T-cell (primary cell): ENCODE measurements at regions not wholly inside any gene's neighbourhood (a gene's known extent, or its start where the extent isn't known, plus 50 kb on each side); places are given as distances from the start of the nearest gene placed in this dataset.

Source experiments
- ATAC-seq, 4 experiments: fragments of 200-7000 bp in 3 of 4; fragments of 150-1000 bp in 1 of 4; cut with Tn5 transposase; replicated peaks in 1 of 4; 1 replicate in 3 of 4; 2 replicates in 1 of 4; pipeline ENCODE4 v1.10.0; 2021; ENCODE audit warnings: moderate library complexity in 3 of 4, mild to moderate bottlenecking in 2 of 4, moderate number of reproducible peaks in 1 of 4
- CTCF ChIA-PET, 2 donors: fragments of 300-600 bp; sonication (Branson Sonifier 250); formaldehyde crosslinking; loops; one replicate each; lab custom pipeline; 2022; ENCODE audit warnings: antibody characterized with exemption in 2 of 2; lab: Charles Lee
- POLR2A ChIA-PET, 2 donors: fragments of 300-600 bp; sonication (Branson Sonifier 250); formaldehyde crosslinking; loops; one replicate each; lab custom pipeline; 2022; ENCODE audit warnings: antibody characterized with exemption in 2 of 2; lab: Charles Lee
- DNase-seq, 35 experiments: peaks; one replicate each; pipeline versions ENCODE4 v3.0.0 to v3.0.0-alpha.2; 2013 to 2023
- H3K27ac ChIP-seq: one replicate; pipeline ENCODE4 v1.5.1; 2013; ENCODE audit warnings: low read length
- H3K27me3 ChIP-seq, 2 experiments: replicated peaks in 1 of 2; 1 replicate in 1 of 2; 2 replicates in 1 of 2; pipeline versions ENCODE4 v1.6.1 to v1.7.0; 2013; ENCODE audit warnings: low read length in 1 of 2, mixed read lengths in 1 of 2; ENCODE audit not compliant: control insufficient read depth in 2 of 2, insufficient read depth in 2 of 2; ENCODE audit errors: extremely low read depth in 1 of 2
- H3K36me3 ChIP-seq, 2 donors: 1 replicate in 1 of 2; 2 replicates in 1 of 2; pipeline versions ENCODE4 v1.6.1 to v1.7.0; 2013; ENCODE audit warnings: low read length in 1 of 2; ENCODE audit not compliant: control insufficient read depth in 2 of 2, insufficient read depth in 1 of 2; ENCODE audit errors: extremely low read depth in 1 of 2
- H3K4me1 ChIP-seq, 2 experiments: 1 replicate in 1 of 2; 2 replicates in 1 of 2; pipeline versions ENCODE4 v1.6.1 to v1.7.0; 2013; ENCODE audit warnings: low read length in 2 of 2, mixed read lengths in 1 of 2; ENCODE audit not compliant: insufficient read depth in 2 of 2, control insufficient read depth in 1 of 2; ENCODE audit errors: extremely low read depth in 1 of 2
- H3K4me3 ChIP-seq, 2 donors: 1 replicate in 1 of 2; 2 replicates in 1 of 2; pipeline versions ENCODE4 v1.5.1 to v1.7.0; 2013; ENCODE audit warnings: mild to moderate bottlenecking in 2 of 2, low read length in 1 of 2, moderate library complexity in 1 of 2; ENCODE audit not compliant: control insufficient read depth in 1 of 2; ENCODE audit errors: extremely low read depth in 1 of 2
- H3K9me3 ChIP-seq: 2 replicates; pipeline ENCODE4 v1.7.0; 2013
- H3K27ac Mint-ChIP-seq, 2 donors: one replicate each; pipeline ENCODE4 v1.8.0; 2020 to 2021; ENCODE audit warnings: mild to moderate bottlenecking in 2 of 2, mixed read lengths in 2 of 2
- H3K27me3 Mint-ChIP-seq, 2 donors: one replicate each; pipeline ENCODE4 v1.8.0; 2021 to 2022; ENCODE audit warnings: mixed read lengths in 2 of 2
- H3K36me3 Mint-ChIP-seq: one replicate; pipeline ENCODE4 v1.8.0; 2021; ENCODE audit warnings: mixed read lengths
- H3K4me1 Mint-ChIP-seq, 3 donors: one replicate each; pipeline ENCODE4 v1.8.0; 2020 to 2022; ENCODE audit warnings: mixed read lengths in 3 of 3, mild to moderate bottlenecking in 1 of 3
- H3K4me3 Mint-ChIP-seq, 3 donors: one replicate each; pipeline ENCODE4 v1.8.0; 2020 to 2022; ENCODE audit warnings: mild to moderate bottlenecking in 3 of 3, mixed read lengths in 3 of 3, moderate library complexity in 3 of 3
- H3K9me3 Mint-ChIP-seq, 3 donors: one replicate each; pipeline ENCODE4 v1.8.0; 2020 to 2022; ENCODE audit warnings: mixed read lengths in 3 of 3
- WGBS: methylation state at CpG from one replicate; pipeline ENCODE4 v1.1.5; 2013; ENCODE audit warnings: missing lambda C conversion rate; ENCODE audit not compliant: insufficient coverage; 5-methylcytosine and 5-hydroxymethylcytosine counted together

DNA sequence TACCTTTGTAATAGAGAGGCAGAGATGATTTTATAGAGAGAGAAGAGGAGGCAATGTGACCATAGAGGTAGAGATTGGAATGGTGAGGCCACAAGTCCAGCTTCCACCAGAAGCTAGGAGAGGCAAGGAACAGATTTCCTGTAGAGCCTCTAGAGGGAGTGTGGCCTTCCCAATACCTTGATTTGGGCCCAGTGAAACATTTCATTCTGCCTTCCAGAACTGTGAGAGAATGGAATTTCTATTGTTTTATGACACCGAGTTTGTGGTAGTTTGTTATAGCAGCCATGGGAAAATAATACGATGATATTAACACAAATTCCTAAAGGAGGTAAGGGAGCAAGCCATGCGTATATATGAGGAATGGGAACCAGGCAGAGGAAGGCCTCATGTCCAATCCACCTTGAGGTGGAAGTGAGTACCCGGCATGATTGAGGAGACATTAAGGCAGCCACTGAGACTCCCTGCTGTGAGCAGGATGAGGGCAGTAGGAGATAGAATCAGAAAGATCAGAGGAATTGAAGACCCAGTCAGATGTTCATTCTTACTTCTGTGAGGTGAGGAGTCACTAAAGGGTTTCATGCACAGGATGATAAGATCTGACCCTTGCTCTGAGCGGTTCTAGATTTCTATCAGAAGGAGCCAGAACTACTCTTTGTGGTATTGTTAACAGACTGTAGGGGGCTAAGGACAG is 636.3 kb upstream of the IMPG1 start:
- Mint-ChIP-seq H3K4me1 (no peaks in the 10 kb centered on the region), H3K9me3 (peaks cover 0 to 4% (median 0%) of the 10 kb centered on the region in 3 donors), H3K27me3 (no peaks in the 10 kb centered on the region), H3K36me3 (no peaks in the 10 kb centered on the region), H3K27ac (no peak overlapping the region), H3K4me3 (no peak overlapping the region)
- H3K4me1 ChIP-seq = no peaks in the 10 kb centered on the region
- CTCF ChIA-PET = no interaction called here
- WGBS = 82% methylated on average over 5 of the region's 5 CpGs
- H3K36me3 ChIP-seq = no peaks in the 10 kb centered on the region
- no peaks in the 10 kb centered on the region for H3K9me3 ChIP-seq
- POLR2A ChIA-PET = no interaction called here
- ATAC-seq = no peak
- no peak overlapping the region for H3K27ac ChIP-seq
- no peaks in the 10 kb centered on the region for H3K27me3 ChIP-seq
- no peak overlapping the region for H3K4me3 ChIP-seq
- DNase-seq = no peak

DNA sequence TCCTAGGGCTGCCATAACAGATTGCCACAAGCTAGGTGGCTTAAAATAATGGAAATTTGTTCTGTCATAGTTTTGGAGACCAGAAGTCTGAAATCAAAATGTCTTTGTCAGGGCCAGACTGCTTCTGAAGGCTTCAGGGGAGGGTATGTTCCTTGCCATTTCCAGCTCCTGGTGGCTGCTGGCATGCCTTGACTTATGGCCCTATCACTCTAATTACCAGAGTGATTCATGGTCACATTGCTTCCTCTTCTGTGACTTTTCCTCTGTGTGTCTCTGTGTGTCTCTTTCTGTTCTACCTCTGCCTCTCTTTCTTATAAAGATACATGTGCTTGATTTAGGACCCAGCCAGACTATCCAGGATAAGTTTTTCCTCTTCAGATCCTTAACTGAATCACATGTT is 635.2 kb upstream of the IMPG1 start:
- ATAC-seq (no peak), DNase-seq (no peak)
- H3K4me3 Mint-ChIP-seq = no peak overlapping the region
- Histone ChIP-seq H3K36me3 (no peaks in the 10 kb centered on the region), H3K27ac (no peak overlapping the region), H3K4me1 (no peaks in the 10 kb centered on the region), H3K9me3 (no peaks in the 10 kb centered on the region), H3K27me3 (no peaks in the 10 kb centered on the region), H3K4me3 (no peak overlapping the region)
- no peak overlapping the region for H3K27ac Mint-ChIP-seq
- no peaks in the 10 kb centered on the region for H3K36me3 Mint-ChIP-seq
- POLR2A ChIA-PET = no interaction called here
- peaks cover 0 to 4% (median 0%) of the 10 kb centered on the region in 3 donors for H3K9me3 Mint-ChIP-seq
- CTCF ChIA-PET = no interaction called here
- H3K27me3 Mint-ChIP-seq = no peaks in the 10 kb centered on the region
- no peaks in the 10 kb centered on the region for H3K4me1 Mint-ChIP-seq

DNA sequence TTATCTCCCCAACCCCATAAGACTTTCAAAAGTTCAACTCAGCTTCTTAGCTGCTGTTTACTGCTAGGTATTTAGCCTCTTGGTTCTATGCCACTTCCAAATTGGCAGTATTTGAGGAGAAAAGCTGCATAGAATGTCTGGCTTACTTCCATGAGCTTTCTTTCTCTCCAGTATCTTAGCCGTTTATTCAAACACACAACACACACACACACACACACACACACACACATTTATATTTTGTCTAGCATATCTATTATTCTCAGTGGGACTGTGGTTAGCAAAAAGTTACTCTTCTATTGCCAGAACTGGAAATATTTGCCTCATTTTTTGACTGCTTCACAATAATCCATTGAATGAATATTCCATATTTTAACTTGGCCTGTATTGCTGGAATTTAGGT is 634.2 kb upstream of the IMPG1 start:
- no peaks in the 10 kb centered on the region for H3K27me3 ChIP-seq
- Mint-ChIP-seq H3K4me3 (no peak overlapping the region), H3K36me3 (no peaks in the 10 kb centered on the region), H3K4me1 (no peaks in the 10 kb centered on the region), H3K27me3 (no peaks in the 10 kb centered on the region), H3K9me3 (peaks cover 0 to 4% (median 0%) of the 10 kb centered on the region in 3 donors), H3K27ac (no peak overlapping the region)
- DNase-seq (no peak), ATAC-seq (no peak)
- H3K4me3 ChIP-seq = no peak overlapping the region
- no peak overlapping the region for H3K27ac ChIP-seq
- no CpG with 5 or more reads among the region's 1 CpG for WGBS
- no peaks in the 10 kb centered on the region for H3K9me3 ChIP-seq
- ChIA-PET POLR2A (no interaction called here), CTCF (no interaction called here)
- H3K4me1 ChIP-seq = no peaks in the 10 kb centered on the region
- H3K36me3 ChIP-seq = no peaks in the 10 kb centered on the region

DNA sequence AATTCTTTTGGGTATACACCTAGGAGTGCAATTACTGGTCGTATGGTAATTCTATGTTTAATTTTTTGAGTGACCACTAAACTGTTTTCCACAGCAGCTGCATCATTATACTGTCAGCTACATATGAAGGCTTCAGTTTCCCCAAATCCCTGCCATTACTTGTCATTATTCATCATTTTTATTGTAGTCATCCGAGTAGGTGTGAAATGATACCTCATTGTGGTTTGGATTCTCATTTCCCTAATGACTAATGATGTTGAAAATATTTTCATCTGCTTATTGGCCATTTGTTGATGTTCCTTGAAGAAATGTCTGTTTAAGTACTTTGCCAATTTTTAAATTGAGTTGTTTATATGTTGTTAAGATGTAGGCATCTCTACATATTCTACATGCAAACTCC is 633.6 kb upstream of the IMPG1 start:
- DNase-seq = no peak
- Histone ChIP-seq H3K27ac (no peak overlapping the region), H3K27me3 (no peaks in the 10 kb centered on the region), H3K9me3 (no peaks in the 10 kb centered on the region), H3K4me3 (no peak overlapping the region), H3K4me1 (no peaks in the 10 kb centered on the region), H3K36me3 (no peaks in the 10 kb centered on the region)
- ATAC-seq = no peak
- H3K27ac Mint-ChIP-seq = no peak overlapping the region
- POLR2A ChIA-PET = no interaction called here
- H3K36me3 Mint-ChIP-seq = no peaks in the 10 kb centered on the region
- H3K4me1 Mint-ChIP-seq = no peaks in the 10 kb centered on the region
- H3K9me3 Mint-ChIP-seq = peaks cover 0 to 6% (median 0%) of the 10 kb centered on the region in 3 donors
- no CpG with 5 or more reads among the region's 2 CpGs for WGBS
- no peaks in the 10 kb centered on the region for H3K27me3 Mint-ChIP-seq
- CTCF ChIA-PET = no interaction called here
- no peak overlapping the region for H3K4me3 Mint-ChIP-seq

DNA sequence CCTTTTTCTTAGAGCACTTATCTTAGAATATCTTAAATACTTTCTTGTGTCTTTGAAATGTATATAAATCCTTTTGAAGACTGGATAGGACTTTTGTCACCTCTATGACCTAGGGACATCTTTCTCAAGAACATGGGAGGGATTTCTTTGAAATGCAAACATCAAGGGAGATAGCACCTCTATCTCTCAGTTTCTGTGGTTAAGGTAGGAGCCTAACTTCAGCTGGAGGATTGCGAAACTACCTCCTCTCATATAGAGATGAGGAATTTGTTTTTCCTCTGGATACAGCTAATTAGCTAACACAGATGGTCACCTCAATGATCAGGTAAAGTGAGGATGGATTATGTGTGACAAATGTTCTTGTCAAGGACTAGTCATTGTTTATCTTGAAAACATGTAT is 631.3 kb upstream of the IMPG1 start:
- H3K9me3 Mint-ChIP-seq = peaks cover 0 to 7% (median 0%) of the 10 kb centered on the region in 3 donors
- WGBS = no CpG with 5 or more reads among the region's 1 CpG
- H3K27me3 Mint-ChIP-seq = no peaks in the 10 kb centered on the region
- ChIA-PET CTCF (no interaction called here), POLR2A (no interaction called here)
- no peak for ATAC-seq
- H3K4me3 ChIP-seq = no peak overlapping the region
- H3K36me3 ChIP-seq = no peaks in the 10 kb centered on the region
- H3K27ac Mint-ChIP-seq = no peak overlapping the region
- no peaks in the 10 kb centered on the region for H3K36me3 Mint-ChIP-seq
- H3K4me1 ChIP-seq = no peaks in the 10 kb centered on the region
- no peaks in the 10 kb centered on the region for H3K27me3 ChIP-seq
- no peaks in the 10 kb centered on the region for H3K9me3 ChIP-seq
- no peak overlapping the region for H3K27ac ChIP-seq
- no peaks in the 10 kb centered on the region for H3K4me1 Mint-ChIP-seq
- H3K4me3 Mint-ChIP-seq = no peak overlapping the region
- no peak for DNase-seq

DNA sequence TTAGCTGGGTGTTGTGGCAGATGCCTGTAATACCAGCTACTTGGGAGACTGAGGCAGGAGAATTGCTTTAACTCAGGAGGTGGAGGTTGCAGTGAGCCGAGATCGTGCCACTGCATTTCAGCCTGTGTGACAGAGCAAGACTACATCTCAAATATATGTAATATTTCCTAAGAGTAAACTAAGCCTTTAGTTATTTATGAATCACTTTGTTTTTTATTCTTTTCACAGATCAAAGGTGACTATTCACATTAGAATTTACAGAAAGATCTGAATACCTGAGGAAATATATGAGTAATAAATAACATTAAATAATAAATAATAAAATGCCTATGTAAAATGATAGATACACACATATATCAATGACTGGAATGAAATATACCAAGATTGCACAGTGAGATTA is 630.8 kb upstream of the IMPG1 start:
- Histone ChIP-seq H3K36me3 (no peaks in the 10 kb centered on the region), H3K4me3 (no peak overlapping the region), H3K27ac (no peak overlapping the region), H3K27me3 (no peaks in the 10 kb centered on the region), H3K9me3 (no peaks in the 10 kb centered on the region), H3K4me1 (no peaks in the 10 kb centered on the region)
- H3K36me3 Mint-ChIP-seq = no peaks in the 10 kb centered on the region
- no peak for ATAC-seq
- H3K27me3 Mint-ChIP-seq = no peaks in the 10 kb centered on the region
- H3K27ac Mint-ChIP-seq = no peak overlapping the region
- peaks cover 0 to 7% (median 0%) of the 10 kb centered on the region in 3 donors for H3K9me3 Mint-ChIP-seq
- DNase-seq = no peak
- CTCF ChIA-PET = no interaction called here
- no peaks in the 10 kb centered on the region for H3K4me1 Mint-ChIP-seq
- H3K4me3 Mint-ChIP-seq = no peak overlapping the region
- WGBS = no CpG with 5 or more reads among the region's 2 CpGs
- POLR2A ChIA-PET = no interaction called here

DNA sequence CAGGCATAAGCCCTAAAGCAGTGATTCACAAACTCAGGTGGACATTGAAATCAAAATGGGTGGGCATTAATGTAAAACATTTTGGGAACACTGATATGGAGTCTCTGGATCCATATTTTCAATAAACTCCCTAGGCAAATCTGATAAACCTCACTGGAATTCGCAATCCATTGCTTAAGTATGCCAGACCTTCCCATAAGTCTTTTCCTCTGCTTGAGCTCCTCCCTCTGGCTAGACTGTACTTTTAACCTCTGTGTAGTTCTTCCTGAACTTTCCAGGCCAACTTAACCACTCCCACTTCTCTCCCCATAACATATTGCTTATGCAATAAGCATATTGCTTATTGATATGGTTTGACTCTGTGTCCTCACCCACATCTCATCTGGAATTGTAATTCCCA is 629.7 kb upstream of the IMPG1 start:
- no peaks in the 10 kb centered on the region for H3K36me3 Mint-ChIP-seq
- WGBS = 83% methylated on average over 1 of the region's 1 CpG
- no peak for ATAC-seq

More for the DNA sequence above, 629.7 kb upstream of the IMPG1 start:
- DNase-seq = no peak
- H3K27me3 Mint-ChIP-seq = no peaks in the 10 kb centered on the region
- no peaks in the 10 kb centered on the region for H3K9me3 ChIP-seq
- POLR2A ChIA-PET = no interaction called here
- no peaks in the 10 kb centered on the region for H3K4me1 ChIP-seq
- no peak overlapping the region for H3K27ac Mint-ChIP-seq
- H3K36me3 ChIP-seq = no peaks in the 10 kb centered on the region
- CTCF ChIA-PET = no interaction called here
- peaks cover 0 to 7% (median 0%) of the 10 kb centered on the region in 3 donors for H3K9me3 Mint-ChIP-seq
- no peaks in the 10 kb centered on the region for H3K4me1 Mint-ChIP-seq
- no peak overlapping the region for H3K4me3 Mint-ChIP-seq
- H3K27me3 ChIP-seq = no peaks in the 10 kb centered on the region
- no peak overlapping the region for H3K27ac ChIP-seq
- no peak overlapping the region for H3K4me3 ChIP-seq
